ENCODE measurements at regions not wholly inside any gene's neighbourhood (a gene's known extent, or its start where the extent isn't known, plus 50 kb on each side); places are given as distances from the start of the nearest gene placed in this dataset.

GRCh38 chr13:99896369-99897075, 75.0 kb downstream of the ZIC5 start:
- Mint-ChIP-seq H3K27ac (no peak overlapping the region), H3K9me3 (peaks cover 0 to 3% (median 0%) of the 10 kb centered on the region in 3 donors), H3K4me3 (peak overlapping the region in 3 of 4 donors; percentile 6 to 40 (median 35)), H3K36me3 (peaks cover under 1% of the 10 kb centered on the region), H3K27me3 (peaks cover 60% of the 10 kb centered on the region), H3K4me1 (peaks cover 11 to 26% (median 19%) of the 10 kb centered on the region in 3 donors)

GRCh38 chr13:99895444-99896368, 75.9 kb downstream of the ZIC5 start:
- Mint-ChIP-seq H3K4me1 (peaks cover 11 to 26% (median 19%) of the 10 kb centered on the region in 3 donors), H3K27me3 (peaks cover 57% of the 10 kb centered on the region), H3K27ac (no peak overlapping the region), H3K36me3 (peaks cover 2% of the 10 kb centered on the region), H3K9me3 (peaks cover 0 to 3% (median 0%) of the 10 kb centered on the region in 3 donors), H3K4me3 (peak overlapping the region; percentile 69 to 93 (median 90))

GRCh38 chr13:99894840-99895443, 76.6 kb downstream of the ZIC5 start:
- Mint-ChIP-seq H3K27ac (peak overlapping the region in 1 of 3 donors; percentile 3), H3K9me3 (peaks cover 0 to 3% (median 0%) of the 10 kb centered on the region in 3 donors), H3K27me3 (peaks cover 52% of the 10 kb centered on the region), H3K36me3 (peaks cover 2% of the 10 kb centered on the region), H3K4me3 (peak overlapping the region; percentile 69 to 93 (median 90)), H3K4me1 (peaks cover 11 to 26% (median 19%) of the 10 kb centered on the region in 3 donors)

- Mint-ChIP-seq H3K27me3 (peaks cover 50% of the 10 kb centered on the region), H3K27ac (peak overlapping the region in 2 of 3 donors; percentile 3 to 44), H3K4me1 (peaks cover 11 to 26% (median 19%) of the 10 kb centered on the region in 3 donors), H3K4me3 (peak overlapping the region; percentile 69 to 93 (median 90)), H3K36me3 (peaks cover 2% of the 10 kb centered on the region), H3K9me3 (peaks cover 0 to 3% (median 0%) of the 10 kb centered on the region in 3 donors)
These were observed 77.3 kb downstream of the ZIC5 start for GRCh38 chr13:99894105-99894839.

GRCh38 chr13:99893567-99893966, 78.0 kb downstream of the ZIC5 start:
- Mint-ChIP-seq H3K4me1 (peaks cover 11 to 26% (median 19%) of the 10 kb centered on the region in 3 donors), H3K4me3 (peak overlapping the region in 3 of 4 donors; percentile 39 to 88 (median 68)), H3K9me3 (peaks cover 0 to 3% (median 0%) of the 10 kb centered on the region in 3 donors), H3K27me3 (peaks cover 45% of the 10 kb centered on the region), H3K27ac (no peak overlapping the region), H3K36me3 (peaks cover 2% of the 10 kb centered on the region)

- Mint-ChIP-seq H3K4me1 (peaks cover 11 to 26% (median 19%) of the 10 kb centered on the region in 3 donors), H3K27ac (peak overlapping the region in 1 of 3 donors; percentile 12), H3K36me3 (peaks cover 2% of the 10 kb centered on the region), H3K27me3 (peaks cover 39% of the 10 kb centered on the region), H3K4me3 (peak overlapping the region; percentile 59 to 85 (median 78)), H3K9me3 (peaks cover 0 to 3% (median 0%) of the 10 kb centered on the region in 3 donors)
These were observed 78.6 kb downstream of the ZIC5 start for GRCh38 chr13:99892866-99893504.

GRCh38 chr13:99892196-99892613, 79.4 kb downstream of the ZIC5 start:
- Mint-ChIP-seq H3K4me3 (peak overlapping the region; percentile 59 to 85 (median 78)), H3K4me1 (peaks cover 11 to 26% (median 19%) of the 10 kb centered on the region in 3 donors), H3K27ac (peak overlapping the region in 1 of 3 donors; percentile 12), H3K36me3 (peaks cover 2% of the 10 kb centered on the region), H3K9me3 (peaks cover 0 to 3% (median 0%) of the 10 kb centered on the region in 3 donors), H3K27me3 (peaks cover 31% of the 10 kb centered on the region)

GRCh38 chr13:99886706-99887105, 84.9 kb downstream of the ZIC5 start:
- Mint-ChIP-seq H3K4me3 (peak overlapping the region in 1 of 4 donors; percentile 28), H3K9me3 (peaks cover 0 to 3% (median 0%) of the 10 kb centered on the region in 3 donors), H3K4me1 (peaks cover 11 to 18% (median 16%) of the 10 kb centered on the region in 3 donors), H3K27me3 (peaks cover 2% of the 10 kb centered on the region), H3K36me3 (peaks cover 2% of the 10 kb centered on the region), H3K27ac (no peak overlapping the region)

GRCh38 chr13:99884913-99885312, 86.7 kb downstream of the ZIC5 start:
- H3K9me3 Mint-ChIP-seq: peaks cover 0 to 3% (median 0%) of the 10 kb centered on the region in 3 donors
- peak overlapping the region in 1 of 3 donors; percentile 76 for H3K27ac Mint-ChIP-seq
- H3K36me3 Mint-ChIP-seq: no peaks in the 10 kb centered on the region
- H3K4me3 Mint-ChIP-seq: no peak overlapping the region
- no peaks in the 10 kb centered on the region for H3K27me3 Mint-ChIP-seq
- H3K4me1 Mint-ChIP-seq: peaks cover 11 to 18% (median 16%) of the 10 kb centered on the region in 3 donors

GRCh38 chr13:99883805-99884204, 87.8 kb downstream of the ZIC5 start:
- no peaks in the 10 kb centered on the region for H3K27me3 Mint-ChIP-seq
- H3K36me3 Mint-ChIP-seq: peaks cover 2% of the 10 kb centered on the region
- peaks cover 11 to 18% (median 16%) of the 10 kb centered on the region in 3 donors for H3K4me1 Mint-ChIP-seq
- H3K4me3 Mint-ChIP-seq: peak overlapping the region in 2 of 4 donors; percentile 33 to 75
- H3K9me3 Mint-ChIP-seq: peaks cover 0 to 3% (median 0%) of the 10 kb centered on the region in 3 donors
- peak overlapping the region in 1 of 3 donors; percentile 76 for H3K27ac Mint-ChIP-seq

GRCh38 chr13:99878921-99879610, 92.5 kb downstream of the ZIC5 start:
- no peak overlapping the region for H3K27ac Mint-ChIP-seq
- H3K9me3 Mint-ChIP-seq: no peaks in the 10 kb centered on the region
- H3K4me1 Mint-ChIP-seq: peaks cover 11 to 12% (median 11%) of the 10 kb centered on the region in 3 donors
- no peak overlapping the region for H3K4me3 Mint-ChIP-seq
- no peaks in the 10 kb centered on the region for H3K27me3 Mint-ChIP-seq
- peaks cover 2% of the 10 kb centered on the region for H3K36me3 Mint-ChIP-seq

GRCh38 chr13:99876651-99877050, 94.9 kb downstream of the ZIC5 start:
- Mint-ChIP-seq H3K4me1 (peaks cover 0 to 3% (median under 1%) of the 10 kb centered on the region in 3 donors), H3K27me3 (no peaks in the 10 kb centered on the region), H3K27ac (peak overlapping the region in 1 of 3 donors; percentile 45), H3K36me3 (peaks cover 2% of the 10 kb centered on the region), H3K4me3 (no peak overlapping the region), H3K9me3 (no peaks in the 10 kb centered on the region)

- Mint-ChIP-seq H3K27me3 (no peaks in the 10 kb centered on the region), H3K4me1 (peaks cover 5 to 12% (median 10%) of the 10 kb centered on the region in 3 donors), H3K9me3 (no peaks in the 10 kb centered on the region), H3K27ac (no peak overlapping the region), H3K4me3 (no peak overlapping the region), H3K36me3 (peaks cover 2% of the 10 kb centered on the region)
These were observed 96.2 kb downstream of the ZIC5 start for GRCh38 chr13:99875391-99875790.

Measured in IgD-negative memory B cell (primary cell).